GM19023 (cell line): ENCODE measurements at regions not wholly inside any gene's neighbourhood (a gene's known extent, or its start where the extent isn't known, plus 50 kb on each side); places are given as distances from the start of the nearest gene placed in this dataset.

Experiments used
- ATAC-seq: cut with Tn5 transposase; IDR thresholded peaks from one replicate; pipeline ENCODE4 v1.9.1; 2021; ENCODE audit warnings: mild to moderate bottlenecking, moderate library complexity; ENCODE audit not compliant: unreplicated experiment

GRCh38 chr10:31614611-31615010 is 295.6 kb downstream of the ZEB1 start:
- no peak for ATAC-seq

- ATAC-seq, result no peak
Measured at GRCh38 chr10:31612082-31612481, 293.1 kb downstream of the ZEB1 start.

GRCh38 chr10:31611161-31611560 is 292.1 kb downstream of the ZEB1 start:
- no peak for ATAC-seq

- ATAC-seq, result no peak
Measured at GRCh38 chr10:31607481-31607880, 288.5 kb downstream of the ZEB1 start.

- ATAC-seq, result no peak
Measured at GRCh38 chr10:31606841-31607240, 287.8 kb downstream of the ZEB1 start.

- ATAC-seq, result no peak
Measured at GRCh38 chr10:31605861-31606525, 287.0 kb downstream of the ZEB1 start.

GRCh38 chr10:31605426-31605825 is 286.4 kb downstream of the ZEB1 start:
- ATAC-seq, result no peak

- ATAC-seq, result no peak
Measured at GRCh38 chr10:31604646-31605170, 285.7 kb downstream of the ZEB1 start.

GRCh38 chr10:31604096-31604495 is 285.1 kb downstream of the ZEB1 start:
- ATAC-seq, result no peak

GRCh38 chr10:31603235-31604087 is 284.4 kb downstream of the ZEB1 start:
- ATAC-seq, result peak; percentile 99

GRCh38 chr10:31602541-31603234 is 283.7 kb downstream of the ZEB1 start:
- ATAC-seq, result no peak

- ATAC-seq, result no peak
Measured at GRCh38 chr10:31601136-31601535, 282.1 kb downstream of the ZEB1 start.

- no peak for ATAC-seq
Measured at GRCh38 chr10:31599626-31600504, 280.8 kb downstream of the ZEB1 start.

- no peak for ATAC-seq
Measured at GRCh38 chr10:31596765-31597164, 277.7 kb downstream of the ZEB1 start.

GRCh38 chr10:31595992-31596391 is 277.0 kb downstream of the ZEB1 start:
- ATAC-seq, result no peak

GRCh38 chr10:31594347-31594873 is 275.4 kb downstream of the ZEB1 start:
- no peak for ATAC-seq

GRCh38 chr10:31593124-31593523 is 274.1 kb downstream of the ZEB1 start:
- no peak for ATAC-seq

GRCh38 chr10:31591569-31591968 is 272.6 kb downstream of the ZEB1 start:
- no peak for ATAC-seq

- no peak for ATAC-seq
Measured at GRCh38 chr10:31590023-31590800, 271.2 kb downstream of the ZEB1 start.
